Trophoblast cell (in vitro differentiated cells and primary cell): ENCODE measurements at regions not wholly inside any gene's neighbourhood (a gene's known extent, or its start where the extent isn't known, plus 50 kb on each side); places are given as distances from the start of the nearest gene placed in this dataset.
A peak's percentile ranks its signal among the peaks of the same experiment; 100 is the strongest.

Source experiments
- DNase-seq, 2 donors: peaks; one replicate each; pipeline ENCODE4 v3.0.0-alpha.2; 2016
- H2AFZ ChIP-seq: 2 replicates; pipeline ENCODE4 v1.6.1; 2013; ENCODE audit warnings: low read length, moderate library complexity, mild to moderate bottlenecking; ENCODE audit not compliant: insufficient read depth, poor library complexity
- H2AK5ac ChIP-seq: 2 replicates; pipeline ENCODE4 v1.6.1; 2013; ENCODE audit warnings: mild to moderate bottlenecking, low read length
- H2BK120ac ChIP-seq: 2 replicates; pipeline ENCODE4 v1.6.1; 2013; ENCODE audit warnings: low read length, mild to moderate bottlenecking, moderate library complexity; ENCODE audit not compliant: insufficient read depth, poor library complexity
- H2BK12ac ChIP-seq: 2 replicates; pipeline ENCODE4 v1.6.1; 2013; ENCODE audit warnings: mild to moderate bottlenecking, low read length, moderate library complexity
- H2BK5ac ChIP-seq: 2 replicates; pipeline ENCODE4 v1.6.1; 2013; ENCODE audit warnings: low read length, low read depth, moderate library complexity, mild to moderate bottlenecking; ENCODE audit not compliant: poor library complexity
- H3K14ac ChIP-seq: 2 replicates; pipeline ENCODE4 v1.6.1; 2013; ENCODE audit warnings: mild to moderate bottlenecking, low read length
- H3K18ac ChIP-seq: 2 replicates; pipeline ENCODE4 v1.6.1; 2013; ENCODE audit warnings: mild to moderate bottlenecking, low read length
- H3K23ac ChIP-seq: 2 replicates; pipeline ENCODE4 v1.6.1; 2013; ENCODE audit warnings: low read length
- H3K27ac ChIP-seq: 2 replicates; pipeline ENCODE4 v1.5.1; 2013; ENCODE audit warnings: low read depth, mild to moderate bottlenecking, inconsistent platforms, low read length, moderate library complexity
- H3K27me3 ChIP-seq: 2 replicates; pipeline ENCODE4 v1.6.1; 2013; ENCODE audit warnings: inconsistent platforms, mild to moderate bottlenecking, low read length, moderate library complexity; ENCODE audit not compliant: insufficient read depth
- H3K36me3 ChIP-seq, 2 experiments: 1 replicate in 1 of 2; 2 replicates in 1 of 2; pipeline ENCODE4 v1.6.1; 2013; ENCODE audit warnings: low read length in 2 of 2, mild to moderate bottlenecking in 2 of 2, moderate library complexity in 1 of 2; ENCODE audit not compliant: insufficient read depth in 2 of 2, control insufficient read depth in 1 of 2
- H3K4ac ChIP-seq: 2 replicates; pipeline ENCODE4 v1.6.1; 2013; ENCODE audit warnings: low read depth, mild to moderate bottlenecking, low read length, moderate library complexity
- H3K4me1 ChIP-seq, 2 experiments: 1 replicate in 1 of 2; 2 replicates in 1 of 2; pipeline ENCODE4 v1.6.1; 2013; ENCODE audit warnings: low read length in 2 of 2, mild to moderate bottlenecking in 2 of 2, moderate library complexity in 1 of 2; ENCODE audit not compliant: insufficient read depth in 2 of 2, control insufficient read depth in 1 of 2
- H3K4me2 ChIP-seq: 2 replicates; pipeline ENCODE4 v1.6.1; 2013; ENCODE audit warnings: inconsistent platforms, mild to moderate bottlenecking, low read length, moderate library complexity
- H3K4me3 ChIP-seq: 2 replicates; pipeline ENCODE4 v1.5.1; 2013; ENCODE audit warnings: mild to moderate bottlenecking, low read depth, low read length, inconsistent platforms
- H3K79me1 ChIP-seq: one replicate; pipeline ENCODE4 v1.6.1; 2013; ENCODE audit warnings: low read length
- H3K79me2 ChIP-seq: 2 replicates; pipeline ENCODE4 v1.6.1; 2013; ENCODE audit warnings: low read length, mild to moderate bottlenecking; ENCODE audit not compliant: control insufficient read depth, insufficient read depth, poor library complexity
- H3K9ac ChIP-seq: 2 replicates; pipeline ENCODE4 v1.6.1; 2013; ENCODE audit warnings: mild to moderate bottlenecking, low read length
- H3K9me3 ChIP-seq: 2 replicates; pipeline ENCODE4 v1.6.1; 2013; ENCODE audit warnings: low read depth, mild to moderate bottlenecking, control low read depth, inconsistent platforms, low read length; ENCODE audit not compliant: insufficient read depth
- H4K12ac ChIP-seq: 2 replicates; pipeline ENCODE4 v1.6.1; 2013; ENCODE audit warnings: low read depth, mild to moderate bottlenecking, low read length, moderate library complexity
- H4K8ac ChIP-seq: 2 replicates; pipeline ENCODE4 v1.6.1; 2013; ENCODE audit warnings: low read depth, mild to moderate bottlenecking, low read length, moderate library complexity
- H4K91ac ChIP-seq: one replicate; pipeline ENCODE4 v1.6.1; 2013; ENCODE audit warnings: low read depth, mild to moderate bottlenecking, low read length, moderate library complexity
- WGBS: extraction: QIAGEN DNeasy Blood & Tissue Kit; methylation state at CpG from one replicate; pipeline ENCODE4 v1.1.7; 2013; ENCODE audit warnings: missing lambda C conversion rate; ENCODE audit not compliant: insufficient read length, insufficient coverage; ENCODE audit errors: extremely low coverage; 5-methylcytosine and 5-hydroxymethylcytosine counted together

GRCh38 chr12:92297932-92298696 is 152.5 kb upstream of the BTG1 start:
- H2AK5ac ChIP-seq = no peak overlapping the region
- peaks cover 1% of the 10 kb centered on the region for H3K79me1 ChIP-seq
- H3K79me2 ChIP-seq = no peaks in the 10 kb centered on the region
- H3K9me3 ChIP-seq = no peaks in the 10 kb centered on the region
- no peak overlapping the region for H3K27ac ChIP-seq
- DNase-seq = peak in 1 of 2 donors; percentile 22
- H3K18ac ChIP-seq = no peak overlapping the region
- no peak overlapping the region for H3K14ac ChIP-seq
- H3K4me3 ChIP-seq = no peak overlapping the region
- no peak overlapping the region for H4K91ac ChIP-seq
- H2BK120ac ChIP-seq = no peak overlapping the region
- no CpG with 5 or more reads among the region's 8 CpGs for WGBS
- H3K36me3 ChIP-seq = no peaks in the 10 kb centered on the region
- no peak overlapping the region for H2BK12ac ChIP-seq
- no peak overlapping the region for H3K23ac ChIP-seq
- H4K12ac ChIP-seq = no peak overlapping the region
- H2BK5ac ChIP-seq = no peak overlapping the region
- peaks cover 2% of the 10 kb centered on the region in 2 experiments for H3K4me1 ChIP-seq
- no peak overlapping the region for H3K4ac ChIP-seq
- H4K8ac ChIP-seq = no peak overlapping the region
- no peaks in the 10 kb centered on the region for H3K27me3 ChIP-seq
- no peak overlapping the region for H3K9ac ChIP-seq
- H3K4me2 ChIP-seq = no peak overlapping the region
- no peak overlapping the region for H2AFZ ChIP-seq

- Histone ChIP-seq H3K79me2 (no peaks in the 10 kb centered on the region), H4K8ac (no peak overlapping the region), H3K18ac (no peak overlapping the region), H3K27ac (no peak overlapping the region), H2AFZ (no peak overlapping the region), H3K9me3 (no peaks in the 10 kb centered on the region), H3K4me2 (no peak overlapping the region), H3K14ac (no peak overlapping the region), H3K9ac (no peak overlapping the region), H3K4ac (no peak overlapping the region), H3K36me3 (no peaks in the 10 kb centered on the region), H3K23ac (no peak overlapping the region), H3K4me3 (no peak overlapping the region), H2BK12ac (no peak overlapping the region), H3K27me3 (no peaks in the 10 kb centered on the region), H4K91ac (no peak overlapping the region), H3K4me1 (peaks cover 2% of the 10 kb centered on the region in 2 experiments), H2BK120ac (no peak overlapping the region), H3K79me1 (peaks cover 1% of the 10 kb centered on the region), H4K12ac (no peak overlapping the region), H2BK5ac (no peak overlapping the region), H2AK5ac (no peak overlapping the region)
- DNase-seq = no peak
- no CpG with 5 or more reads among the region's 4 CpGs for WGBS
These were observed 151.8 kb upstream of the BTG1 start for GRCh38 chr12:92297405-92297804.

- Histone ChIP-seq H3K14ac (no peak overlapping the region), H3K9ac (no peak overlapping the region), H3K36me3 (no peaks in the 10 kb centered on the region), H3K4me3 (no peak overlapping the region), H2BK12ac (no peak overlapping the region), H3K9me3 (no peaks in the 10 kb centered on the region), H2BK5ac (no peak overlapping the region), H3K4ac (no peak overlapping the region), H3K4me1 (peaks cover 2% of the 10 kb centered on the region in 2 experiments), H3K79me2 (no peaks in the 10 kb centered on the region), H4K8ac (no peak overlapping the region), H3K27ac (no peak overlapping the region), H2BK120ac (no peak overlapping the region), H2AK5ac (no peak overlapping the region), H3K27me3 (no peaks in the 10 kb centered on the region), H3K4me2 (no peak overlapping the region), H2AFZ (no peak overlapping the region), H3K79me1 (peaks cover 1% of the 10 kb centered on the region), H3K18ac (no peak overlapping the region), H3K23ac (no peak overlapping the region), H4K12ac (no peak overlapping the region), H4K91ac (no peak overlapping the region)
- no CpG with 5 or more reads among the region's 3 CpGs for WGBS
- peak in 1 of 2 donors; percentile 29 for DNase-seq
These were observed 149.9 kb upstream of the BTG1 start for GRCh38 chr12:92295523-92295922.

DNA sequence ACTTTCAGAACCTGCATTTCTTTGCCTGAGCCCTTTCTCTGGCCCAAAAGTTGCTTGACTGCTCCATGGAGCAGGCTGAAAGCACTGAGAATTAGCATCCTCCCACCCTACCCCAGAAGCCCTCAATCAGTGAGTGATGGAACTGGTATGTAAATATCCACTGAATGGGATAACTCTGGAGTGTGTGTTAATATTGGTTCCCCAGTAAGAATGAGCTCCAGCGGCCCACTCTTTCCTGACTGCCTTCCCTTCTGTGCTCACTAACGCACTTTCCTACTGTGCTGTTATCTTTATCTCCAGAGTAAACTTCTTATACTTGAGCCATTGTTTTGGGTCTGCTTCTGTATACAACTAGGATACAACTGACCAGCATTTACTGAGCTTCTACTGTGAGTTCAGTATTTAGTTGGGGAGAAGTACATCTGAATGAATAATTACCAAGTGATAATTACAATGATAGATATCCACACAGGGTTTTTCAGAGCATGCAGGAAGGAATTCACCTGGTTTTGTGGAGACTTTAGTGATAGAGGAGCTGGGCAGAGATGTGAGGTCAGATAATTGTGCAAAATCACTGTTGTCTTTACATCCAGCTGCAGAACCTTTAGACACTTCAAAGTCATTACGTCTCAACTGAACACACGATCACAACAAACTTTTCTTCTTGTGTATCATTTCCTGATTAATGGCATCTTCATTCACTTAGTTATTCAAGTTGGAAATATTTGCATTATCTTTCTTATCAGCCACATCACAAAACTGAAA is 149.2 kb upstream of the BTG1 start:
- no CpG with 5 or more reads among the region's 4 CpGs for WGBS
- Histone ChIP-seq H4K8ac (no peak overlapping the region), H3K23ac (no peak overlapping the region), H4K91ac (no peak overlapping the region), H2BK12ac (no peak overlapping the region), H3K4me1 (peaks cover 2% of the 10 kb centered on the region in 2 experiments), H3K36me3 (no peaks in the 10 kb centered on the region), H3K4ac (no peak overlapping the region), H2AFZ (no peak overlapping the region), H3K14ac (no peak overlapping the region), H2AK5ac (no peak overlapping the region), H3K9me3 (no peaks in the 10 kb centered on the region), H3K79me1 (peaks cover 1% of the 10 kb centered on the region), H2BK5ac (no peak overlapping the region), H3K4me3 (no peak overlapping the region), H3K4me2 (no peak overlapping the region), H3K18ac (no peak overlapping the region), H2BK120ac (no peak overlapping the region), H3K27ac (no peak overlapping the region), H3K79me2 (no peaks in the 10 kb centered on the region), H4K12ac (no peak overlapping the region), H3K27me3 (no peaks in the 10 kb centered on the region), H3K9ac (no peak overlapping the region)
- DNase-seq = no peak
